ENCODE measurements at regions not wholly inside any gene's neighbourhood (a gene's known extent, or its start where the extent isn't known, plus 50 kb on each side); places are given as distances from the start of the nearest gene placed in this dataset.
"Not testable (repeated sequence)": the region's sequence is repeated elsewhere in the genome, so short reads cannot be mapped to it uniquely, and the experiment has no call there.

DNA sequence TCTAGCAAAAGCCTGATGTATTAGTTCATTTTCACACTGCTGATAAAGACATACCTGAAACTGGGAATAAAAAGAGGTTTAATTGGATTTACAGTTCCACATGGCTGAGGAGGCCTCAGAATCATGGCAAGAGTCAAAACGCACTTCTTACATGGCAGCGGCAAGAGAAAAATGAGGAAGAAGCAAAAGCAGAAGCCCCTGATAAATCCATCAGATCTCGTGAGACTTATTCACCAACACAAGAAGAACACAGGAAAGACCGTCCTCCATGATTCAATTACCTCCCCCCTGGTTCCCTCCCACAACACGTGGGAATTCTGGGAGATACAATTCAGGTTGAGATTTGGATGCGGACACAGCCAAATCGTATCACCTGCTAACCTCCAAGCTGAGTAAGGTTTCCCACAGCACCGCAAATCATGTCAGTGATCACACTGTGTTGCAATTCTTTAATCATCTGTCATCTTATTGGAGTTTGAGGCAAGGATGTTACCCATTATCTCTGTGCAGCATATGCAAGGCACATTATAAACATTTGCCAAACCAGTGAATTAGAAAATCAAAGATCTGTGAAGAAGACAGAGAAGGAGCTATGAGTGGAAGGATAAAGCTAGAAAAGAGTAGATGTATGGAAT, 128.5 kb downstream of the ZNF281 start:
- no peak for DNase-seq

DNA sequence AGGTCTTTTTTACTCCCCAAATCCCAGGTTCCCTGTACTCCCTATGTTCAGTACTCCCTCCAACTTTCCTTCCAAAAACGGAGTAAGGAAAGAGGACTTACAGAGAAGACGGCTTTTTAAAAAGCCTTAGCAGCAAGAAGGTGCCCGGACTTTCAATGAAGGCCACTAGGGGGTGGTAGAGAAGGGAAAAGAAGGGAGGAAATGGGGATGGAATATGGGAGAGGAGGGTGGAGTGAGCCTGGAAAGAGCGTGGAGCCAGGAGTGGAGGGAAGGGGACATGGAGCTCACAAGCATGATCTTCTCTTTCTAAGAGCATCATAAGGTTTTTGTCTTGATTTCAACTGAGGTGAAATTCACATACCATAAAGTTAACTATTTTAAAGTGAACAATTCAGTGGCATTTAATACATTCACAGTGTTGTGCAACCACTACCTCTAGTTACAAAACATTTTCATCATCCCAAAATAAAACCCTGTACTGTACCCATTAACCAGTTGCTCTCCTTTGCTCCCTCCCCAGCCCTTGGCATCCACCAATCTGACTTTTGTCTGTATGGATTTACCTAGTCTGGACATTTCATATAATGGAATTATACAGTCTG, 129.9 kb downstream of the ZNF281 start:
- DNase-seq: no peak

DNA sequence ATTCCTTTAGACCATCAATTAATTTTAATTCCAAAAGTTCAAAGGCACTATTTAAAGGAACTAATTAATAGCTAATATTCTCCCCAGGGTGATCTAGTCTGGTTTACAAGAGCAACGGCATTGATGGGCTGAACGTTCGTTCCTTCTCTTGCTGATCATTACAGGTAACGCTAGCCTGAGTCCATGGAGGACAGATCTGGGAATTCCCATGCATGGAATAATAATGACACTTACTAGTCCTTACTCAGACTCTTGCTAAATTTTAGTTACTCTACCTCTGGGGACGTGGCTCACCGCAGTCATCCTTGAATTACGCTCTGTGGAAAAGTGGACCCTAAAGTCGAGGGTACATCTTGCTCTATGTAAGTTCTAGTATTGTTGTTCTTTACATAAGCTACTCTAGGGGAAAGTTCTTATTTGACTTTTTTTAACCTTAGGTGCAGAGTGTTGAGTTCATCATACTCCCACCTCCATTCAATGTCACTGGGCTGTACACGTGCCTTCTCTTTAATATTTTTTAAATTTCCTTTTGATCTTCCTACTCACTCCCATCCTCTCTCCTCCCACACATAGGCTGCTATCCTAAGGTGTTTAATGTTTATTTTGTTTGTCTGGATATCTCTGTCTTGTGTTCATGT, 133.9 kb downstream of the ZNF281 start:
- no peak for DNase-seq

DNA sequence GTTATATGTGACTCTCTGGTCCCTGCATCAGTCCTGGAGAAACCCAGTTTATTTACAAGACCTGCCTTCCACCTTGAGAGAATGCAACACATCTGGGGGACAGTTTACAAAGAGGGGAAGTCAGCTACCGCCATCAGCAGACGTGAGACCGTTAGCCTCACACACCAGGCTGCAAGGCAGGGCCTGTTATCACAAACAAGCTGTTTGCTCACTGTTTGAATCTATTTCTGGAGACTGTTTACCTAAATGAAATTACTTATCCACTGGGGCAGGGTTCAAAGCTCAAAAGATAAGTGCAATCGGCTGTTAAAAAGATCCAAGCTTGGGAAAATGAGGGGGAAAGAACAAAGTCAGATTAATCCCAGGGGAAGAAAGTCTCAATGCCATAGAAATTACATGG, 134.4 kb downstream of the ZNF281 start:
- no peak for DNase-seq

DNA sequence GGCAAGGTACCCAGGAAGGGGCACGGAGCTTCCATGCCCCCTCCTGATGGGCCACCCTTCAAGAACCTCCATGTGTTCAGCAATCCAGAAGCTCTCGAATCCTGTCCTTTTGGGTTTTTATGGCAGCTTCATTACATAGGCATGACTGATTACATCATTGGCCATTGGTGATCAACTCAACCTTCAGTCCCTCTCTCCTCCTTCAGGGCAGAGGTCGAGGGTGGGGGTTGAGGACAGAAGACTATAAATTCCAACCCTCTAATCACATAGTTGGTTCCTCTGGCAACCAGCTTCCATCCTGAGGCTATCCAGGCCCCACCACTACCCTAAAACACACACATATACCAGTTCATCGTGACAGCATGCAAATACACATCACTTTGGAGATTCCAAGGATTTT, 135.7 kb downstream of the ZNF281 start:
- no peak for DNase-seq

DNA sequence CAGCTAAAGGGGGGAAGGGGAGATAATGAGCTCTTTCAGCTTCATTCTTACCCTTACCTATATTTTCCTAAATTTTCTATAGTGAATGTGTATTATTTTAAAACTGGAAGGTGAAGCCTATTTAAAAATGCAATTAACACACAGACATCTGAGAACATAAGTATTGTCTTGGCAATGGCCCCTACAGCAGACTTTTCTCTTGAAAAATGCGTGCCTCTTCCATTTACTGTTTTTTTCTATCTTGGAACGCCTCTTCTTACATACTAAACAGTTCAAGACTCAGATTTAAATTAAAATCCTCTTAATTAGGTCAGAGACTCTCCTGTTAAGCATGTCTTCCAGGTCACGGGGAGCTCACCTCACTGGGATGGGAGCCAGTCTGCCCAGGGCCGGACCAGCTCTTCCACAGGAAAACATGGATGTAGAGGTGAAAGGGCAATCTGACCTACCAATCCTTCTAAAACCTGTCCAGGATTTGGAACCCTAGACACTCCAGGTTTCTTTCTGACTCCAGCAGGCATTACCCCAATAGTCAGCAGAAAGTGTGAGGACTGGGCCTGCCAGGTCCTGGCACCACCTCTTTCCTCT, 137.3 kb downstream of the ZNF281 start:
- no peak for DNase-seq

DNA sequence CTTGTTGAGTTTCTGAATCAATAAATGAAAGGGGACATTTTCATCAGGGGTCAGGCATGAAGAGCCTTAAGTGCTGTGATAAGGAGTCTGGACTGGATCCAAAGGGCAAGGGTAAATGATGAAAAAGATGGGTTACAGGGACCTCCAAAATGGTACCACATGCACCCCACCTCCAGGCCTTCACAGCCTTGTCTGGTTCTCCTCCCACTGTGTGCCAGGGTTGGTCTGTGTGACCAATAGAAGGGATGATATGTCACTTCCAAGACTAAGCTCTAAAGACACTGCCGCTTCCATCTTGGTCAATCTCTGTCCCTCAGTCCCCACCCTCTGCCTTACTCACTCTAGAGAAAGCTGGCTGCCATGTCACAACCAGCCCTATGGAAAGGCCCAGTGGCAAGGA, 140.6 kb downstream of the ZNF281 start:
- DNase-seq: no peak

DNA sequence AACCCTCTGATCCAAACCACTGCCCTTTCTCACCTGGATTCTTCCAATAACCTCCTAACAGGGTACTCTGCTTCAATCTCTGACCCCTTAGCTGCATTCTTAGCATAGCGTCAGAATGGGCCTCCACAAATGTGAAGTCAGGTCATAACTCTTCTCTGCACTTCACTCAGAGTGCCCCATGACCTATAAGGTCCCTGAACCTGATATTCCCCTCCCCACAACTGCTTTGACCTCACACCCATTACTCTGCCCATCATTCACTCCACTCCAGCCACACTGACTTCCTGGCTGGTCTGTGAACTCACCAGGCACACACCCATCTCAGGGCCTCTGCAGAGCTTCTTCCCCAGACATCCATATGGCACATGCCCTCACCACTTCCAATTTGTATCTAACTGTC, 141.9 kb downstream of the ZNF281 start:
- DNase-seq: no peak

DNA sequence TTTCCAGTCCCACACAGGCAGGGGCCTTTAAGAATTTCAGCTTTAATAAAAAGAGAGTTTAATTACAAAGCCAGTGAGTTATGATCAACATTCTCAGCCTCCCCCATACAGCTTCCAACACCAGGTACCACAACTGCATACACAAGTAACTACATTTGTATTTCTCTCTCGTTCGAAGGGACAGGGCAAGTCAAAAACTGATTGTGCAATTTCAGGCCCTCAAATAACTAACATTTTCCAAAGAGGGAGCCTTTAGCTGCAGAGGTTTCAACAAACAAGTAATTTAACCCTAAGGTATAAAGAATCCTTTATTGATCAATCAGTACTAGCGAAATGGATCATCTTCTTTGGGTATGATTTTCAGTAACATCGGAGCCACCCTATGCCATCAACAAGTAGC, 142.4 kb downstream of the ZNF281 start:
- DNase-seq: no peak

DNA sequence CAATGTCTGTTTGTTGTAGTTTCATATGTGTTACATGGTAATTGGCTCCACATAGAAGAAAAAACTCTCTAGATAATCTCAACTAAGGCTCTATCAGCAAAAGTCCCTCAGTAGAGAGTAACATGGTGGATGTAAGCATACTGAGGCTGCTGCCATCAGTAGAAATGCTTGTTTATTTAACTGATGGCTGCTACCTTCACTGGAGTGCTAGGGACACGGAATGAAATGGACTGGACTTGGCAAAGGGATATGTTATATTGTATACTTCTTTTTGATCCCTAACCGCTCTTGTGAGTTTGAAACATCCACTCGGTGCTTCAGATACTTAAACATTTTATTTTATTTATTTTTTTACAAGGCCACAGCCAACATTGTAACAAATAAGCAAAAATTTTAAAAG, 143.0 kb downstream of the ZNF281 start:
- no peak for DNase-seq

DNA sequence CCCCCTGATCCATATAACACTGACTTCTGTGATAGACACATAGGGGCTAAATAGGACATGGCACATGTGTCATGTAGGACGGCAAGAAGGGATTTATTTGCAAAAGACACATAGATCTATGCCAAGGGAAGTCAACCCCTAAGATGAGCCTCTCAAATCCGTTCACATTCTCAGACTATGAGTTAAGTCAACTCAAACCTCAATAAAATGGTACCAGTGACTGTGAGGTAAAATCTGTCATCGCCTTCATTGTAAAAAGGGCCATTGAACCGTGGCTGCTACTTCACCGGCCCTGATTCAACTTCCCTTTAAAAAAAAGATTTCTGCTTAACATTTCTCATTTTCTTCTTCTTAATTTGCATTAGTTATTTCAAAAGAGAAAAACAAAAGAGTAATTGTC, 144.0 kb downstream of the ZNF281 start:
- no peak for DNase-seq

DNA sequence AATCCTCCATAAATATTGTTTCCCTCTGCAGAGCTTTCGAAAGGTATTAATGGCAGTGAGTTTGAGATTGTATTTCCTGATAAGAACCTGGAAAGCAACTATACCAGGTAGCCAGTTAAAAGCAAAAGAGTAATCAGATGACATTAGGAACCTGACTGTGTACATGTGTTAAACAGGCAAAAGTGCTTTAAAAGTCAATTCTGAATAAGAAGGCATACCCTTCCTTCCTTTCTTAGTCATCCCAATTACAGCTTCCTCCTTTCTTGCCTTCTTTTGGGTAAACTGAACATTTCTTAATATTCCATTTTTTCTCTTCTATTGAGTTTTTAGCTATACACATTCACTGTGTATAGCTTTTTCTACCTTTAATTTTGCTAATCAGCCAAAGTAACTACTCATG, 144.7 kb downstream of the ZNF281 start:
- no peak for DNase-seq

DNA sequence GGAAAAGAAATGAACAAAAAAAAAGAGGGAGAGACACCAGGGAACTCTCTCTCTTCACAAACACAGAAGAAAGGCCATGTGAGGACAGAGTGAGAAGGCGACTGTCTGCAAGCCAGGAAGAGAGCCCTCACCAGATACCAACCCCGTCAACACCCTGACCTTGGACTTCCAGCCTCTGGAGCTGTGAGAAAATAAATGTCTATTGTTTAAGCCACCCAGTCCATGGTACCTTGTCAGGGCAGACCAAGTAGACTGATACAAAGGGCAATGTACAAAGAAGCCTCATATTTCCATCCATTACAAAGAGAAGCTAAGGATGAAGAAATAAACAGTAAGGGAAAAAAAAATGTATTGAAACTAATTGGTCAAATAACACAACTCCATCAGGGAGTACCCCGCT, 146.6 kb downstream of the ZNF281 start:
- DNase-seq: no peak

DNA sequence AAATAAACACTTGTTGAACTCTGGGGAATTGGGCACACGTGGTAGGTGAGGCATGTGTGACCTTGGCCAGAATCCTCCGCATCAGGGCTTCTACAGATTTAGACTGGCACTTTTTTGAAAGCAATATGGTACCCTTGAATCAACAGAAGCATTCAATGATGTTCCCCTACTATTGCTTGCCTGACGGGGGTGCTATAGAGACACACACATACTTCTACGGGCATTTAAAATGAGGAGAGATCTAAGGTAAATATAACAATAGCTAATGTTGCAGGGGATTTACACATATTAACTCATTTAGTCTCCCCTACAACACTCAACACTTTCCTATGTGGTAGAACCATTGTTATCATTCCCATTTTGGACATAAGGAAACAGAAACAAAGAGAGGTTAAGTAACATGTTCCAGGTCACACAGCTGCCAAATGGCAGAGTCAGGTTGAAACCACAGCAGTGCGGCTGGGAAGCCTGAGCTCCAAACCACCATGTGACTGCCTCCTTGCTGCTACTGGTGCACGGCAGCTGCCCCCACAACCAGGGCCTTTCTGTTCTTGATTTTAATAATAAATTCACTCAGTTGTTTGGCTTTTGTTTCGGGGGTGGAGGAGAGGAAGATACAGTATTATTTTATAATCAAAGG, 147.4 kb downstream of the ZNF281 start:
- DNase-seq: no peak

DNA sequence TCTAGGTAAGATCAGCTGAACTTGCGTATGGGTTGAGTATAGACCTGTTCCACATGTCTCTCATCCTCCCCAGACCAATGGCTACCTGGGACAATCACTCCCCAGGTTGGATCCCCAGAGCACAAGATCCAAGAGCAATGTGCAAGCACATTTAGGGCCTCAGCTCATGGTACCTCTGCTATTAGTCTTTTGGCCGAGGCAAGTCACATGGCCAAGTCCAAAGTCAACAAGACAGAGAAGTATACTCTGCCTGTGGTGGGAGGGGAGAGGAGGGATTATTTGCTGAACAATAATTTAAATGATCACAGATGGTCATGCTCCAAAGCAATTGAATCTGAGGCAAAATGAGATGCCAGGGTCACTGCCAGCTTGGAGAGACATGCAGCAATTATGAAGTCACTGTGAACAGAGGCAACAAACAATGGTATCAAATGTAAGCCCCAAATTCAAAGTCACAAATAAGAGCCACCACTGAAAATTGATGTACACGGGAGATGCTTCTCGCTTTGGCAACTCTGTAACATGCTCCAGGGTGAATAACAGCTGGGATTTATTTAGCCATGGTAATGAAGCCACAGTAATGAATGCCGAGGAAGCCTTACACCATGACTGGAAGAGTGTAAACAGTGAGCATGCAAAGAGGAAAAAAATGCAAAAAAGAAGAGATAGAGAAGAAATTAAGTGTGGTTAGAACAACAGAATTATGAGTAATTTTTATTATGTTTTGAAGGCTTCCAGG, 149.1 kb downstream of the ZNF281 start:
- no peak for DNase-seq

DNA sequence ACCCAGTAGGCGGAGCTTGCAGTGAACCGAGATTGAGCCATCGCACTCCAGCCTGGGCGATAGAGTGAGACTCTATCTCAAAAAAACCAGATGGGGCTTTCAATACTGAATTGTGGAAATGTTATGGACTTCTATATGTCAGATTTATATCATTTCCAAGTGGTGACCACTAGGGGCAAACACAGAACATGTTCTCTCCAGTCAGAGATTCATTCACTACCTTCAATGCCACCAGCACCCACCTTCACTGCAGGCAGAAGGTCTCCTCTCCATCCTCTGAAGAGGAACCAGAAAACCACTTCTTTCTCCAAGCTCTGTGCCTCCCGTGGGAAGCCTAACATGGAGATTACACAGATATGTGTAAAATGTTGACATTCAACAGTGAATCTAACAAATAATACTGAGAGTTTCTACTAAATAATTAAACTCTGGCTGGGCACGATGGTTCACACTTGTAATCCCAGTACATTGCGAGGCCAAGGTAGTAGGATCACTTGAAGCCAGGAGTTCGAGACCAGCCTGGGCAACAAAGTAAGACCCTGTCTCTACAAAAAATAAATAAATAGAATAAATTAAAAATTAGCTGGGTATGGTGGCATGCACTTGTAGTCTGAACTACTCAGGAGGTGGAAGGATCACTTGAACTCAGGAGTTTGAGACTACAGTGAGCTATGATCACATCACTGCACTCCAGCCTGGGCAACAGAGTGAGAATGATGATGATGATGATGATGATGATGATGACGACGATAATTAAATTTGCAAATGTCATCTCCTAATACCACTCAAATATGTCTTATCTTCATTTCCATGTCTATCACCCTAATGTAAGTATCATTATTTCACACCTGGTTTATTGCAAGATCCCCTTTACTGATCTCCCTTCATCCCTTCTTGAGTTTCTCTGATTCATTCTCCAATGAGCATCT, 151.1 kb downstream of the ZNF281 start:
- DNase-seq: no peak

DNA sequence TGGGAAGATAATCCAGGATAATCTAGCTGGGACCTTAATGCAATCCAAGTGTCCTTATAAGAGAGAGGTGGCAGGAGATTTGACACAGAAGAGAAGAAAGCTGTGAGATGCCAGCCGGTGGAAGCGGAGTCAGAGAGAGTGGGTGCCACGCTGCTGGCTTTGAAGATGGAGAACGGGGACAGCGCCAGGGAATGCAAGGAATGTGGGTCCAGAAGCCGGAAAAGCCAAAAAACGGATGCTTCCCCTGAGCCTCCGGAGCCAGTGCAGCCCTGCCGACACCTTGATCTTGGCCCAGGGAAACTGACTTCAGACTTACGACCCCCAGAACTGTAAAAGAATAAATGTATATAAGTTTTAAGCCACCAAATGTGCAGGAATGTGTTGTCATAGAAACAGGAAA, 152.6 kb downstream of the ZNF281 start:
- no peak for DNase-seq

DNA sequence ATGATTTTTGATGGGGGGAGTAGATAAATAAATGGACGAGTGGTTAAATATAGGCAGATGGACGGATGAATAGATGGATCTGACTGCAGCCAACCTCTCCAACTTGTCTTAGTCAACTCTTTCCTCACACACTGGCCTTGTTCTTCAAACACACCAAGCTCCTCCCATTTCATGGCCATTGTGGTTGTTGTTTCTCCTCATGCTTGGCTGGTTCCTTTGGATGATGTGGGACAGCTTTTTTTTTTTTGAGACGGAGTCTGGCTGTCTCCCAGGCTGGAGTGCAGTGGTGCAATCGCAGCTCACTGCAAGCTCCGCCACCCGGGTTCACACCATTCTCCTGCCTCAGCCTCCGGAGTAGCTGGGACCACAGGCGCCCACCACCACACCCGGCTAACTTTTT, 155.2 kb downstream of the ZNF281 start:
- DNase-seq: not testable (repeated sequence)

DNA sequence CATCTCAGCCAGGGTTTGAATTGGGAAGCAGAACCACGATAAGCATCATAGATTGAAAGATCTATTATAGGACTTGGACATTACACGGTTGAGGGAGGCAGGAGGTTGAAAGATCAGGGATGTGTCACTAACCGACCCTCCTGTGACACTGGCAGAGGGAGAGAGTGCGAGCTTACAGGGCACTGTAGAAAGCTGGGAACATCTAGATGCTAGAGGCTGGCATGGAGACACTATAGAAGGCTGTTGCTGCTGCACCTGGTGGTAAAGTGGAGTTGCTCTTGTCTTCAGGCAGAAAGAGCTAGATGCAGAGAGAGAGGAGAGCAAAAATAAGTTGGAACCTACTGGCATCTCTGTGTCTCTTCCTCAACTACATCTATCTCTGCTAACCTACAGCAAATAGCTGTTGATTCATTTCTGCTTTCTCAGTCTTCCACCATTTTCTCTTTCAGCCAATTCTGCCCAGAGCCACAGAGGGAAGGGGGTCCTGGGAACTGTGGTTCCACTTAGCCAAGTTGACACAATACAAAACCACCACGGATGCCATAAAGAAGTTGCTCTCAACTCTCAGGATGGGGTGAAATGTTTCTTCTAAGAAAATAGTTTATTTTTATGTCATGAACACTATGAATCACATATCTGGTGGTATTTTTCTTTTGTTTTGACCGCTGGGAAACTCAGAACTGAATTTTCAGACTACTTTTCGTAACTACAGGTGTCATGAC, 155.9 kb downstream of the ZNF281 start:
- no peak for DNase-seq

DNA sequence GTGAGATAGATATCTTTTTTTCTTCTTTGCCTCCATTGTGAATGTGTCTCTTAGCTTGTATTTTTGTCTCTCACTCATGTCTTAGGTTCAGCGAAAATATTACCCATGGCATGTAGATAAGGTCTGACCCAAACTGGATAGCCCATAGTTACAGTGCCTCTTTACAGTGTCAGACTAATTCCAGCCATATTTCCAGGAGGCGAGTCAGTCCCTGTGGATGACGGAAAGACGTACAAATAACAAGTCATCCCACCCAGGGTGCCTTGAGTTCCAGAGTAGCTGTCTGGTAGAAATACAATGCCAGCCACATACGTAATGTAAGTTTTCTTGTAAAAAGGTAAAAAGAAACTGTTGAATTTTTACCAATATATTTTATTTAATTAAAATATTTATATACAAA, 157.3 kb downstream of the ZNF281 start:
- no peak for DNase-seq

DNA sequence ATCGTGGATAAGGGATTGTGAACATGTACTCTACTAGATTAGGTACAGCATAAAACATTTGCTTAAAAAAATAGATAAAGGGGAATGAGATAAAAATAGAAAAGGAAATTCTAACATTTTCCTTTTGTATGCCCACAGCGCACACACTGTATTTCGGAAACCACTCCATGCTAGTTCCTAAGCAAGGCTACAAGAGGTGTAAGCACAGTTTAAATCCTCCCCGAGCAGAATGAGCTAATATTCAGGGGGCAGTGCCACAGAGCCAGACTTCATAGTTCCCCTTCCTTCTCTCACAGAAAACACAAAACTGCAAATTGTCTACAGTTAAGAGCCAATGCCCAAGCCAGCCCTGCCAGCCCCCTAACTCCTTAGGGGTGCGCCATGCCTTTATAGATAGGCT, 159.4 kb downstream of the ZNF281 start:
- DNase-seq: no peak
